PC-9 (cell line): ENCODE measurements at regions not wholly inside any gene's neighbourhood (a gene's known extent, or its start where the extent isn't known, plus 50 kb on each side); places are given as distances from the start of the nearest gene placed in this dataset.

Experiments
- BruUV-seq: library from RNA; stranded (reverse); fragments of 400-500 nt; replicated peaks from 2 replicates; lab custom pipeline; 2021; lab: Mats Ljungman, UMichigan
- CTCF ChIA-PET: fragments of 300-600 bp; sonication (Branson Sonifier 250); formaldehyde crosslinking; loops from one replicate; lab custom pipeline; 2022; ENCODE audit warnings: antibody characterized with exemption; lab: Charles Lee
- POLR2A ChIA-PET: fragments of 300-600 bp; sonication (Branson Sonifier 250); formaldehyde crosslinking; loops from one replicate; lab custom pipeline; 2022; ENCODE audit warnings: antibody characterized with exemption; ENCODE audit not compliant: unreplicated experiment; lab: Charles Lee
- DNase-seq, 2 experiments: peaks; one replicate each; pipeline versions ENCODE4 v3.0.0 to v3.0.0-alpha.2; 2015 to 2022; ENCODE audit warnings: mixed read lengths in 1 of 2
- H2AFZ ChIP-seq: fragments of 200-600 bp; sonication (generic); 2 replicates; pipeline ENCODE4 v1.8.1; 2017; ENCODE audit warnings: antibody characterized with exemption
- H3F3A ChIP-seq: fragments of 200-600 bp; sonication (generic); 2 replicates; pipeline ENCODE4 v1.8.1; 2017; ENCODE audit warnings: antibody characterized with exemption, mild to moderate bottlenecking, low read depth; ENCODE audit not compliant: insufficient read depth
- H3K27ac ChIP-seq: fragments of 200-600 bp; sonication (generic); 2 replicates; pipeline ENCODE4 v1.6.1; 2016; ENCODE audit warnings: mixed run types
- H3K27me3 ChIP-seq: fragments of 200-600 bp; sonication (generic); 2 replicates; pipeline ENCODE4 v1.6.1; 2016; ENCODE audit warnings: low read depth, mixed run types; ENCODE audit not compliant: insufficient read depth
- H3K36me3 ChIP-seq: fragments of 200-600 bp; sonication (generic); 2 replicates; pipeline ENCODE4 v1.6.1; 2016; ENCODE audit warnings: low read depth, mixed run types
- H3K4me1 ChIP-seq: fragments of 200-600 bp; sonication (generic); replicated peaks from 2 replicates; pipeline ENCODE4 v1.6.1; 2016; ENCODE audit warnings: mixed run types; ENCODE audit not compliant: insufficient read depth
- H3K4me2 ChIP-seq: fragments of 200-600 bp; sonication (generic); 2 replicates; pipeline ENCODE4 v1.6.1; 2017; ENCODE audit warnings: mixed run types
- H3K4me3 ChIP-seq: fragments of 200-600 bp; sonication (generic); 2 replicates; pipeline ENCODE4 v1.6.1; 2016; ENCODE audit warnings: mixed run types
- H3K79me2 ChIP-seq: fragments of 200-600 bp; sonication (generic); 2 replicates; pipeline ENCODE4 v1.6.1; 2017; ENCODE audit warnings: low read depth, mixed run types
- H3K9me2 ChIP-seq: fragments of 200-600 bp; sonication (generic); 2 replicates; pipeline ENCODE4 v1.8.1; 2017; ENCODE audit warnings: mild to moderate bottlenecking; ENCODE audit not compliant: insufficient read depth
- H3K9me3 ChIP-seq: fragments of 200-600 bp; sonication (generic); 2 replicates; pipeline ENCODE4 v1.8.1; 2016; ENCODE audit warnings: low read depth; ENCODE audit not compliant: insufficient read depth
- H4K20me1 ChIP-seq: fragments of 200-600 bp; sonication (generic); 2 replicates; pipeline ENCODE4 v1.8.1; 2017; ENCODE audit not compliant: insufficient read depth
- CTCF ChIP-seq: fragments of 200-600 bp; sonication (generic); conservative IDR thresholded peaks from 2 replicates; pipeline ENCODE4 v1.6.1; 2017; ENCODE audit warnings: mixed run types, antibody characterized with exemption, mild to moderate bottlenecking, moderate library complexity
- EZH2 ChIP-seq: fragments of 200-600 bp; sonication (generic); IDR thresholded peaks from 2 replicates; pipeline ENCODE4 v1.8.0; 2017; ENCODE audit warnings: antibody characterized with exemption, low read depth
- intact Hi-C: fragments of 100-400 bp; cut with micrococcal nuclease; formaldehyde crosslinking; loops from one replicate; pipeline ENCODE4 v1.10.0; 2022; ENCODE audit not compliant: unreplicated experiment

- H3K36me3 ChIP-seq = no peaks in the 10 kb centered on the region
- no peaks in the 10 kb centered on the region for H3K79me2 ChIP-seq
- CTCF ChIA-PET = interaction anchor here (0.7 kb wide), 1 partner anchor 69 kb away, joined by 3 read pairs; no protein-coding TSS in a partner anchor
- no peak overlapping the region for H3K4me3 ChIP-seq
- H3K4me1 ChIP-seq = no peaks in the 10 kb centered on the region
- no peak for DNase-seq
- no peaks in the 10 kb centered on the region for H3F3A ChIP-seq
- no peaks in the 10 kb centered on the region for H3K9me3 ChIP-seq
- no peaks in the 10 kb centered on the region for H3K27me3 ChIP-seq
- H2AFZ ChIP-seq = no peak overlapping the region
- H4K20me1 ChIP-seq = no peaks in the 10 kb centered on the region
- H3K27ac ChIP-seq = no peak overlapping the region
- H3K9me2 ChIP-seq = no peaks in the 10 kb centered on the region
- POLR2A ChIA-PET = no interaction called here
- no peak overlapping the region for H3K4me2 ChIP-seq
- no TSS peak for BruUV-seq
- no peak for TF ChIP-seq EZH2
- no peak for TF ChIP-seq CTCF
- intact Hi-C loops = no loop called here
Measured at GRCh38 chr4:20622701-20623100, 77.6 kb upstream of the PACRGL start.

- H3K27me3 ChIP-seq = no peaks in the 10 kb centered on the region
- H3F3A ChIP-seq = no peaks in the 10 kb centered on the region
- H3K4me2 ChIP-seq = no peak overlapping the region
- no peaks in the 10 kb centered on the region for H4K20me1 ChIP-seq
- ChIA-PET CTCF (no interaction called here), POLR2A (no interaction called here)
- H3K4me3 ChIP-seq = no peak overlapping the region
- no peak overlapping the region for H3K27ac ChIP-seq
- H2AFZ ChIP-seq = no peak overlapping the region
- H3K79me2 ChIP-seq = no peaks in the 10 kb centered on the region
- intact Hi-C loops = no loop called here
- H3K9me2 ChIP-seq = no peaks in the 10 kb centered on the region
- H3K4me1 ChIP-seq = no peaks in the 10 kb centered on the region
- no peak for DNase-seq
- no peaks in the 10 kb centered on the region for H3K36me3 ChIP-seq
- no peaks in the 10 kb centered on the region for H3K9me3 ChIP-seq
- BruUV-seq = no TSS peak
- TF ChIP-seq EZH2 = no peak
- TF ChIP-seq CTCF = no peak
Measured at GRCh38 chr4:20623939-20624338, 76.3 kb upstream of the PACRGL start.

GRCh38 chr4:20624793-20625374 is 75.4 kb upstream of the PACRGL start:
- no peaks in the 10 kb centered on the region for H3K36me3 ChIP-seq
- ChIA-PET CTCF (interaction anchor here (0.7 kb wide), 1 partner anchor 75 kb away, joined by 5 read pairs; no protein-coding TSS in a partner anchor), POLR2A (no interaction called here)
- no peak overlapping the region for H3K4me3 ChIP-seq
- BruUV-seq = no TSS peak
- H3K9me3 ChIP-seq = no peaks in the 10 kb centered on the region
- H3K9me2 ChIP-seq = no peaks in the 10 kb centered on the region
- no peaks in the 10 kb centered on the region for H3K4me1 ChIP-seq
- H3F3A ChIP-seq = no peaks in the 10 kb centered on the region
- no peaks in the 10 kb centered on the region for H3K27me3 ChIP-seq
- H3K79me2 ChIP-seq = no peaks in the 10 kb centered on the region
- no peaks in the 10 kb centered on the region for H4K20me1 ChIP-seq
- no peak for DNase-seq
- TF ChIP-seq EZH2 (no peak), CTCF (no peak)
- no peak overlapping the region for H3K27ac ChIP-seq
- intact Hi-C loops = no loop called here
- no peak overlapping the region for H2AFZ ChIP-seq
- H3K4me2 ChIP-seq = no peak overlapping the region
